COLO829 (cell line): ENCODE measurements at regions not wholly inside any gene's neighbourhood (a gene's known extent, or its start where the extent isn't known, plus 50 kb on each side); places are given as distances from the start of the nearest gene placed in this dataset.

Experiments
- DNase-seq: peaks from one replicate; pipeline ENCODE4 v3.0.0; 2012; ENCODE audit warnings: low spot score

DNA sequence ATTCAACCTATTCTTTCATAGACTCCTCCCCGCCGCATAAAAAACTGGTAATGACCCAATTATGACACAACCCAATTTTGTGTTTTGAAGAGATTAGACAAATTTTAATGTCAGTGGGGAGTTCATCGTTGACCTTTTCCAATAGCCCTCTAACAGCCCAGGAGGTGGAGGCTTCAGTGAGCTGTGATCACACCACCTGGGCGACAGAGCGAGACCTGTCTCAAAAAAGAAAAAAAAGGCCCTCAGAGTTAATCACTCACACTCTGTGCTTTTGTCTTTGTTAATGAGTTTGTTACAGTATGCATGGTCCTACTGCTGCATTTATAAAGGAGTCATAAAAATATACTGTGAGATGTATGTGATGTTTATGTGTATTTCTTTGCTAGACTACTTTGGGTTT lies 510.6 kb downstream of the CPS1 start:
- no peak for DNase-seq

DNA sequence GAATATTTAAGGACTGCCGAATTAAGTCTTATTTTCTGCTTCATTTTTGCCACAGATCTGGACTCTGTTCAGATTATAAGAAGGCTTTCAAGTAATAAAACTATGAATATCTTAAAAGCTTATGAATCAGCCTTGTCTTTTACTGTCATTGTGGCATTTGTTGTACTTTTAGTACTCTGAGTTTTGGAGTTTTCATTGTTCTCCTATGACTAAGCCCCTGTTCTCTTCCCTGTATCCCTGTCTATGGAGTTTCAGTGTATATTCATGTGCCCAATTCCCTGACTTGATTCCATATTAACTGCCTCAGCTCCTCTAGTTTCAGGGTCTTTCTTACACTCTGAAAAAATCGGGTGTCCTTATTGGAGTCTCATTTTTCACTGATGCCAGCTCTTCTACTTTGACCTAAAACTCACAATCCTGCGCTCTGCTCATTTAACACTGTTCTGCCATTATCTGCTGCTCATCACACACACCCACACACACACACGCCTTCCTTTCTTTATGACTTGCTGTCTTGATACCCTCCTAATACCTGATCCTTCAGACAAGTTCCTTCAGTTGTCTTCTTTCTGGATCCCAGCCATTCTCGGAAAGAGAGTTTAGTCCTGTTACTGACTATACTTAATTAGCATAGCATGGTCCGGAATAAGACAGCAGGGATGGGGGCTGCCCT lies 511.8 kb downstream of the CPS1 start:
- peak; percentile 6 for DNase-seq

DNA sequence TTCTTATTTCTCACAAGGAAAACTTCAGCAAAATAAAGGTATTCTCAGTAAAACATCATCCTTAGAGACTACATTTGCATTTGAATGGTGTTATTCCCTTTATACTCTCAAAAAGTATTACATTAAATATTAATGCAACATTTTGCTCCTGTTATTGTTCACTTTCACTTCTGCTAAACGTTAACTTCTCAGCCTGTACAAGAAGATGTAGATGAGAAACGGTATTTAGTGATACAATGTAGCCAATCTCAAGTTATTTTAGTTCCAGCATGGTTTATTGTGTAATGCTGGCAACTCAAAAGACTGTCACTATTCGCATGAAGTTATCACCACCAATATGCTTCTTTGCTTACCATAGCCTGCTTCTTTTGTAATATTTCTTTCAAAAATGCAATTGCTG lies 514.1 kb downstream of the CPS1 start:
- no peak for DNase-seq

DNA sequence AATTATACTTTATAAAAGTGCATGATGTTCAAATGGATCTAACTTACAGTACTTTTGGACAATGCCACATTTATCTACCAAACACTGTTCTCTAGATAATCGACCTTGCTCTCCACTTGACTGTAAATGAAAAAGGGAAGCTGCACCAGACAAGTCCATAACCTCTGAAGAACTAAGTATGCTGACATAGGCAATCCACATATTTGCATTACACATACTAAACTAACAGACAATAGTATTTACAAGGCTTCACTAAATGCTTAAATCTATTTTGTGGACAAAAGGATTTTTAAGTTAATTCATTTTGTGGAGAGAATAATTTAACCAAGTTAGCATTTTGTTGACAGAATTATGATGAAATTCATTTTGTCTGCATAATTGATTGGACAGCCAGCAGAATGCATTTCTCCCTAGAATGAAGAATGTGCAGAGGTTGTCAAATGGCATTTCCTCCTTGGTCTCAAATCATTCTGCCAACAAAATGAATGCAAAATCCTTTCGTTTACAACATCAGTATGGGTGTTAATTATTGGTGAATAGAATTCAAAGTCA lies 520.9 kb downstream of the CPS1 start:
- DNase-seq: no peak

DNA sequence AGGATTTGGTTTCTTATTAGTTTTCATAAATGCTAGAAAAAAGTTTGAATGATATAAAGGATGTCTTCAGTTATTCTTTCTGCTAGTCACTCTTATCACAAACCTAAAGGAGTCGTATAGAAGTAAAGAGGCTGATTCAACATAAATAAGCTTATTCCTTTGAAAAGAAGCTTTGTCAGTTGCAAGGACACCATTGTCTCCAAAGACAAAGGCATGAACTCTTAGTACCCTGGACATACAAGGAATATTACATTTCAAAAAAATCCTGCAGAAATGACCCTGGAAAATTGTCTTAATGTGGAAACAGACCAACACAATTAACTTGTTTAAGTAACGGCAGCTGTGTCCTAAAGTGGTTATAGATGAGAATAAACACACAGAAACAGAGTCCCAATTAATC lies 528.0 kb downstream of the CPS1 start:
- no peak for DNase-seq

DNA sequence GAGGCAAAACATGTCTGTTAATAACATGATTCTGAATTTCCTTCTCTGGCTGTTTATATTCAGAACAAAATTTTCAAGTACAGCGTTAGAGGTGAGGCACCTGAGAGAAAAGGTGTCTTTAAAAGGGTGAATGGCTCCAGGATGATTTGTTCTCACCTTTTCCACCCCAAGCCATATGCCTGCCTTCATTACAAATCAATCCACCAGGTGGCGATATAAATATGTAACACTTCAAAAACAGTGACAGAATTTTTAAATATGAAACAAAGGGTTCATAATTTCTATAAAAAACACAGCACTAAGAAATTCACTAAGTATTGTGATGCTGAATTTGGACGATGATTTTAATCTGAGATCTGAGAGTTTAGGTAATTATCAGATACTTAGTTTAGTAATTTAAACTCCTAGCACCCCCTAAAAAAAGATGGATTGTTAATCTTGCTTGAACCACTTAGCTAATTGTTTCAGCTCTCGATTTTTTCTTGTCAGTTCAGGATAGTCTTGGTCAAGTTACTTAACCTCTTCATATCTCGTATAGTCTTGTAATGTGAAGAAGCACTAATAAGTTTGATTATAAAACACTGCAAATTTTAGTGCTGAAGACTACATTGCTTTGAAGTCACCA lies 528.8 kb downstream of the CPS1 start:
- no peak for DNase-seq

DNA sequence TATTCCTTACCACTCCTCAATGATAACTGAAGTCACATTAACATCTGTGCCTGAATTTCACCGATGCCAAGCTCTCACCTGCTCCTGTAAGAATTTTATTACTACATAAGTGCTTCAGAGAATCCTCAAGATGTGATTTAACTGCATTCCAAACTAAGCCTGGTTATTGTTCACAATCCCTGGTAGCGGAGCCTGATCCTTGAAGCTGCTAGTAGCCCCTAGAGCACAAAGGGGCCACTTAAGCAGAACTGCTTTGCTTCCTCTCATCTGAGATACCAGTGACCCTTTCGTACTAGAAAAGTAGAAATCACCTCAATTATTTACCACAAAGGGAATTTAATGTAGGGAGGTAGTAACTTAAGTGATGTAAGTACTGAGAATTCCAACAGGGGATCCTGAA lies 529.6 kb downstream of the CPS1 start:
- no peak for DNase-seq

DNA sequence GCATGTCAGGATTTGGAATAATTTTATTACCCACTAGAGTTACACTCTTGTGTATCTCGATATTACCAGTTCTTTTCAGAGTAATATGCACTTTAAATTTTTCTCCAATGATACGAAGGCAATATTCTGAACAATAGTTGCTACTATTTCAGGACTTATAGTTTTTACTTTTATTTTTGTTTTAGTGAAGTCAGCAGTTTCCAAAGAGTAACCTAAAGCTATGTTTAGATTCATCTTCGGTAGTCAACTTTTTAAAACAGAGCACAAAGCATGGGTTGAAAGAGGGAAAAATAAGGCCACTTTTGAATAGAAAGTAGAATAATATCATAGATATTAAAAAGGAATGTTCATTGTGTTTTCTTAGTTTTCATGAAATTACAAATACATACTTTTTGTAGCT lies 532.7 kb downstream of the CPS1 start:
- no peak for DNase-seq

DNA sequence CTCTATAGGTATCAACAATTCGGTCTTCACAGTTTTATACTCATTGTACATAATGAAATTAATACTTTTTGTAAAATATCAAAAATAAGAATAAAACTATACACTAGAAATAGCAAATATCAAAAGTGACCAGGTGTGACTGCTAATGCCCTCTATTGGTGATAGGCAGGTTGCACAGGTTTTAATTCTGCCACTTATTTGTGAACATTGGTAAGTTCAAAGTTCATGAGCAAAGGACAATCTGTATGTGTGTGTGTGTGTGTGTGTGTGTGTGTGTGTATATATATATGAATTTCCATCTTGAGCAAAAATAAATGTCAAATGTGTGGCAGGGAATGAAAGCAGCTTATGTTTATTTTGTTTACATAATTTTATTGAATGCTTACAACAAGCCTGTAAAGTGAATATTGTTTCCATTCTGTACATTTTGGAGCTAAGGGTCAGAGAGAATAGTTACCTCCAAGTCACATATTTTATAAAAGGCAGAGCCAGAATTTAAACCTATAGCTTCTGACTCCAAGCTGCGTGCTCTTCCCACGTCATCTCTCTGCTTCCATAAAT lies 537.4 kb downstream of the CPS1 start:
- no peak for DNase-seq

DNA sequence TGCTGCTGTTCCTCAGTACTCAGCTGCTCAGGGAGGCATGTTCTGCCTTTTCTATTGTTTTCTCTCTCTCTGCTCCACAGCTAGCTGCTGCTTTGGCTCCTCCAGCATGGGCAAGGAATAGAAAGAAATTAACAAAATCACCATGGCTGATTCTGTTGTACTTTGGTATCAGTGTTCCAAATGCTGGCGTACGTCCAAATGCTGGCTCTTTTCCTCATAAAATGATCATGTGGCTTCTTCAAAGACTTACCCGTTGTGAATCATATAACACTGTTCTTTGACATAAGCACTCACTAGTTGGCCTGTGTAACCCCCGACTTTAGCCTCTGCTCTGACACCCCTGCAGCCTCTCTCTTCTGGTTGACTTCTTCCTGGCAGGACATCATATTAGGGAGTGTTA lies 547.6 kb downstream of the CPS1 start:
- peak; percentile 80 for DNase-seq

DNA sequence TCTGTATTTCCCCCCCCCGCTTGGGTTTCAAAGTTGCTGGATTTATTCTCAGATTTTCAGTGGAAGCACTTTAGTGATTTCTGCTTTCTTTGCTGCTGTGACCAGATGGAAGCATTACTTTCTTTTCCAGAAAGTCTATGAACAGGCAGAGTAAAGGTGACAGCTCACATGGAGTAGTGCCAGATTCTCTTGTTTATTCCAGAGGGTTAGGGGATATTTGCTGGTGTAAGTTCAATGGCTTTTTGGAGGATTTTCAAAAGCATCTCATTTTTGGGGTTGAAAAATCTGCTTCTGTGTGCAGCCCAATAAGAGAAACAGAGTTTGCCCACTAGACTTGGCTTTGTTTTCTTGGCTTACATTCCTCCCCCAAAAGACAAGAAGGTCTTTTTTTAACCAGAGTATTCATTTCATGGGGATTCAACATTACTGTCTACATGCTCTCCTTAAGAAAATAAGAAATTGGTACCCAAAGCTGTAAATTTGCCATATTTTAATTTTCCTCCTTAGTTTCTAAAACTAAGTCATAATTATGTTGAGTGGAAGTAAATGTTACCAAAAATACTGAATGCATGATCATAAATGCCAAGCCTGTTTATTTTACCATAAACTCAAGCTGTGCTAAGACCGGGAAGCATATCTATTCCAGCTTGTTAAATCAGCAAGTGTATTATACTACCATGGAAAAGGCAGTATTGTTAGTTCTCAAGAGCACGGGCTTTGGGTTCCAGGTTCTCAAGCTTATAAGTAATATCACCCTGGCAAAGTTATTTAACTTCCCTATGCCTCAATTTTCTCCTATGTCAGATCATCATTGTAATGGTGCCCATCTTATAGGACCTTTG lies 557.2 kb downstream of the CPS1 start:
- DNase-seq: no peak

DNA sequence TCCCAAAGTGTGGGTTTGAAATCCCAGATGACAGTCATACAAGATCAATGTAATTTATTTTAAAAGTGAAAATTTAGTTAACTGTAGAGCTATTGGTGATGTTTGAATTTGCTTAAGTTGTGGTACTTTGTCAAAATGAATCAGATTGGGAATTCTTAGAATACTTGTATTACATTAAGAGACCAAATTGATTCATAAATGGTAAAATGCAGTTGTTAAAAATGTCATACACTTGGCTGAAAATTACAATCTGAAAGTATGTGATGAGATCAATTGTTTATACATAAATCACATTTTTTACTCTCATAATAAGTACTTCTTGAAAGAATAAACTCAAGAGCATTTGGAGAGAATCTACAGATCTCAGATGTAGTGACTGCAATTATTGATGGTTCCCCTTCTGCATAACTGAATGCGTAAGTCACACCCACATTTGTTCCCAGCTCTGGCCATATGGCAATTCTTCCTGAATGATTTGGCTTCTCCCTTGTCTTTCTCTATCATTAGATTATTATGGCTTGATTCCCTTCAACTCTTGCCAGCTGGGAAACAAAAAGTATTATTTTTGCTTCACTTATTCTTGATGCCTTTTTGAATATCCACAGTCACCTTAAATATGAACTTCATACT lies 558.5 kb downstream of the CPS1 start:
- no peak for DNase-seq

DNA sequence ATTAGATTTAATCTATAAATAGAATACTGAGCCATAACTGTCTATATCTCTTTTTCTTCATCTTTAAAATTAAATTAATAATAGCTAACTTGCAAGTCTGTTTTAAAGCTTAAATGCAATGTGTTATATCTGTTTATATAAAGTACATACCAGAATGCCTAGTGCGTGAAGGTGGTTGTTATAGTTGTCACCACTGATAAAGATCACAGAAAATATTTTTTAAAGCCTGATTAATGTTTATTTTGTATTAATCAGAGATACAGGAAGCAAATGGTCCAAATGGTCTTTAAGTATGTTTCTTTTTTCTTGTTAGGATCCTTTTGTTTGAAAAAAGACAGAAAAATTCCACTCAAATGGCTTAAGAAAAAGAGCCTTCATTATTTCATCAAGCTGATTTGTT lies 560.6 kb downstream of the CPS1 start:
- DNase-seq: no peak

DNA sequence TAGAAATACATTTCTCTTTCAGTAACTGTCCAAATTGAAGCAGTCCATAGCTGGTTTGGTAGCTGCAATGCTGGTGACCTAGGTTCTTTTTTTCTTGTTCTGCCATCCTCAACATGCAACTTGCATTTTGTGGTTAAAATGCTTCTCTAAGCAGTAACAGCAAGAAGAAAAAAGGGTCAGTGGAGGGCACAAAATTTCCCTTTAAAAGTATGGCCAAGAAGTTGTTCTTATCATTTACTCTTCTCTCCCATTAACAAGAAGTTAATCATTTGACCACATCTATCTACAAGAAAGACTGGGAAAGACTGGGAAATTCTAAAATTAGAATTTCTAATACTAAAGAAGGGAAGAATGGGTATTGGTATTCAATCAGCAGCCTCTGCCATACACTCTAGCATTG lies 569.9 kb downstream of the CPS1 start:
- DNase-seq: no peak

DNA sequence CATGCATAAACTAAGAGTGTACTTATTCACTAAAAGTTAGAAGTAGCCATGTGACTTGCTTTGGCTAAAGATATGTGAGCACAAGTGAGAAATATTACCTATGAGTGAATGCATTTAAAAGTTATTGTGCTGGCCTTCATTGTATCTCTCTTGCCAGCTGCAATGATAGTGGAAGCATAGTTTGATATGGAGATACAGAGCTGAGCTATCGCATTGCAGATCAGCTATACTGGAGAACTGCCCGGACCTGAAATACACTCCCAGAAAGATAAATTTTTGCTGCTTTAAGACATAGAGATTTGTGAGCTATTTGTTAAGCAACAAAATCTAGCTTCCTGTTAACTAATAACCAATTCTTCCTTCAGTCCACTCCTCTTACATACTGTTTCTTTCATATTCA lies 571.1 kb downstream of the CPS1 start:
- DNase-seq: no peak

DNA sequence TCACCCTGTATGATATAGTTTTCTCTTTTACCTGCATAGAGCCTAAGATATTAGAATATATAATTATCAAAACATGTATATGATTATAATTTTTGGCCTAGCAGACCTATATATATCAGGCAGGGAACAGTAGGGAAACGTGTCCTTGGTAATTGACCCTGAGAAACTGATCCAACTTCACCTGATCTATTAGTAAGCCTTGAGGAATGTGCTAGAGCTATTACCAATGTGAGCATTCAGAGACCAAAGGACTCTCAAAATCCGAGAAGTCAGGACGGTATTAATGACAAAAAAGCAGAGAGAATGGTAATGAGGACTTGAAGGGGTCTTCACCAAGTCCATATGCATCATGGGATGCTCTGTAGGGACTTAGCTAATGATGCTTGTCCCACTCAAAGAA lies 571.9 kb downstream of the CPS1 start:
- DNase-seq: no peak

DNA sequence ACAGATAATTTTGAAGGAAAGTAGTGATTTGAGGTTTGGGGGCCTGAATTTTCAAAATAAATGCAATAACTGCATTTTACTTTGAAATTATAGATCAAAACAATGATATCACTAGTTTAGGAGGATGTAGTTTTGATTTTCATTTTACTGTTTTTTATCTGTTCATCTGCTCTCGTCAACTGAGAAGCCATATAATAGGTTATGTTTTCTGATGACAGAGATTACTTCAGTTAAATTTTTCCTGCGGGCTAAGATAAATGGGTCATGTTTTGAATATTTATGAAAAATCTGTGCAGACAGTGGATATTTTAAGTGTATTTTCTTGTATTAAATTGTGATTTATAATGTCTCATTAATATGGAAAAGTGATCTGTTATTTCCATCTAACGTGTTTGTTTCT lies 573.4 kb downstream of the CPS1 start:
- DNase-seq: no peak

DNA sequence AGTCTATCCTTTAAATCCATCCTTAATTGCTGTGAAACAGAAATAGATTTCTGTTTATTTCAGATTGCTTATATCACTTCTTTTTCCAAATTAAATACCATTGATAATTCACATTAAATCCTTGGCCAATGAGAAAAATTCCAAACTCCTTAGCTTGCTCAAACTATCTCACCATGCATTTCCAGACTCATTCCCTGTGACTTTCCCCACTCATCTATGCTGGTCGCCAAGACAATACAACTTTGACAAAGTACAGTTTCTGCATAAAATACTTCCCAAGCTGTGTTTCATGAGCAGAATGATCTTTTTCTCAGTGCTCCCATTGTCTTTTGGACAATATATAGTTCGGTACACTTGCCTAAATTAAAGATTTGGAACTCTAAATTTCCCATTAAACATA lies 575.6 kb downstream of the CPS1 start:
- DNase-seq: no peak

DNA sequence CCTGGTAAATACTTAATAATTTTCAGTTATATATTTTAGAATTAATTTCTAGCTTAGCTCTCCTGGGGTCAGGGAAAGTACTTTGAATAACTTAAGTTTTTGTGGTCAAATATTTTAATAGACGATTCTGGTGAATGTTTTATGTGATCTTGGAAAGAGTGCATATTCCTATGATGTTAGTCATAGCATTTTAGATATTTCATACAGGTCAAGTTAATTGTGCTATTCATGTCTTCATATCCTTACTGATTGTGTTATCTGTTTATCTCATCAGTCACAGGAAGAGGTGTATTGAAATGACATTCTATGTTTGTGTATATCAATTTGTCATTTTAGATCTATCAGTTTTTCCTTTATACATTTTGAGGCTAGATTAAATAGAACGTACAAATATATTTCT lies 576.2 kb downstream of the CPS1 start:
- peak; percentile 5 for DNase-seq

DNA sequence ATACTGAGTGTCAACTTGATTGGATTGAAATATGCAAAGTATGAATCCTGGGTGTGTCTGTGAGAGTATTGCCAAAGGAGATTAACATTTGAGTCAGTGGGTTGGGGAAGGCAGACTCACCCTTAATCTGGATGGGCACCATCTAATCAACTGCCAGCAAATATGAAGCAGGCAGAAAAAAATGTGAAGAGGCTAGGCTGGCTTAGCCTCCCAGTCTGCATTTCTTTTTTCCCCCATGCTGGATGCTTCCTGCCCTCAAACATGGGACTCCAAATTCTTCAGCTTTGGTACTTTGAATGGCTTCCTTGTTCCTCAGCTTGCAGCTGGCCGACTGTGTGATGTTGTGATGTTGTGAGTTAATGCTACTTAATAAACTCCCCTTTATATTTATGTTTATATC lies 577.4 kb downstream of the CPS1 start:
- no peak for DNase-seq

DNA sequence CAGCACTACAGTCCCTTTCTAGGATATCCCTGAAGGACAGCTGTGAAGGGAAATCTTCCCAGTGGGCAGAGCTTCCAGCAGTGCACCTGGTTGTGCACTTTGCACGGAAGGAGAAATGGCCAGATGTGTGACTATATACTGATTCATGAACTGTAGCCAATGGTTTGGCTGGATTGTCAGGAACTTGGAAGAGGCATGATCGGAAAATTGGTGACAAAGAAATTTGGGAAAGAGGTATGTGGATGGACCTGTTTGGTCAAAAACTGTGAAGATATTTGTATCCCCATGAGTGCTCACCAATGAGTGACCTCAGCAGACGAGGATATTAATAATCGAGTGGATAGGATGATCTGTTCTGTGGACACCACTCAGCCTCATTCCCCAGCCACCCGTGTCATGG lies 582.2 kb downstream of the CPS1 start:
- DNase-seq: no peak

DNA sequence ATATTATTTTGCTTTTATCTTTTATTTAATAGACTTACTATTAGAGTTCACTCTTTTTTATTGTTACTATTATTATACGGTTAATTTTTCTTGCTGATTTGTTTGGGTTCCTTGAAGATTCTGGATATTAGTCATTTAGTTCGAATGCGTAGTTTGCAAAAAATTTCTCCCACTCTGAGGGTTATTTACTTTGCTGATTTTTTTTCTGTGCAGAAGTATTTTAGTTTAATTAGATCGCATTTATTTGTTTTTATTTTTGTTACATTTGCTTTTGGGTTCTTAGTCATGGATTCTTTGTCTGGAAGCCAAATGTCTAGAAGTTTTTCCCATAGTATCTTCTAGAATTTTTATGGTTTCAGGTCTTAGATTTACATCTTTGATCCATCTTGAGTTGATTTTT lies 585.2 kb downstream of the CPS1 start:
- no peak for DNase-seq
